ENCODE measurements at regions not wholly inside any gene's neighbourhood (a gene's known extent, or its start where the extent isn't known, plus 50 kb on each side); places are given as distances from the start of the nearest gene placed in this dataset.

DNA sequence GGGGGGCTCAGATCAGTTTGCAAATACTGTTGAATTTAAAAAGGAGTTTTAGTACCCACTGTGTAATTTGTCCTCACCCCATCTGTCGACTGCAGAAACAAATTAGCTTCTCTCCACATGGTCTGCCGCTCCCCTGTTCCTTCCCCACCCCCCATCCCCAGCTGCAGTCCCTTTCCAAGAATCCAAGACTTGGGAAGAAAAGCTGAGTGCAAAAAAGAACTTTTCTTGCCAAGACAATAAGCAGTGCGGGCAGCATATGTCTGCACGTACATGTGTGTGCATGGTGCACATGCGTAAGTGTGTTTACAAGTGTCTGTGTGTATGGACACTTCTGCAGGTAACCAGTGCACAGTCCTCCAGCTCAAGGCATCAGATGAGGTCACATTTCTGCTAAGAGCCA lies 125.7 kb upstream of the SMIM23 start:
- Histone ChIP-seq H3K36me3 (ENCODE audit: control insufficient read depth, insufficient read depth, low read length) (no peaks in the 10 kb centered on the region), H3K4me3 (replicated peaks in 1 of 4; ENCODE audit: control extremely low read depth in 1 of 4, insufficient read depth in 1 of 4, low read depth in 3 of 4, low read length in 4 of 4) (no peak overlapping the region), H3K9ac (ENCODE audit: insufficient read depth, low read length) (no peak overlapping the region), H3K4me2 (ENCODE audit: extremely low read depth, insufficient read depth, low read length) (no peak overlapping the region), H3K9me3 (ENCODE audit: control insufficient read depth, insufficient read depth, low read depth, low read length) (no peaks in the 10 kb centered on the region), H3K4me1 (ENCODE audit: control insufficient read depth, extremely low read depth, insufficient read depth, low read length) (no peaks in the 10 kb centered on the region), H3K27ac (ENCODE audit: insufficient read depth, low read length) (no peak overlapping the region), H3K79me2 (ENCODE audit: control insufficient read depth, insufficient read depth, low read length) (no peaks in the 10 kb centered on the region), H2AFZ (ENCODE audit: low read length) (no peak overlapping the region), H4K20me1 (ENCODE audit: control insufficient read depth, extremely low read depth, insufficient read depth, low read length) (no peaks in the 10 kb centered on the region), H3K27me3 (ENCODE audit: control insufficient read depth, insufficient read depth, low read length) (no peaks in the 10 kb centered on the region)
- no peak for DNase-seq (ENCODE audit: low read depth in 2 of 2)
- TF ChIP-seq, protein P1, sequence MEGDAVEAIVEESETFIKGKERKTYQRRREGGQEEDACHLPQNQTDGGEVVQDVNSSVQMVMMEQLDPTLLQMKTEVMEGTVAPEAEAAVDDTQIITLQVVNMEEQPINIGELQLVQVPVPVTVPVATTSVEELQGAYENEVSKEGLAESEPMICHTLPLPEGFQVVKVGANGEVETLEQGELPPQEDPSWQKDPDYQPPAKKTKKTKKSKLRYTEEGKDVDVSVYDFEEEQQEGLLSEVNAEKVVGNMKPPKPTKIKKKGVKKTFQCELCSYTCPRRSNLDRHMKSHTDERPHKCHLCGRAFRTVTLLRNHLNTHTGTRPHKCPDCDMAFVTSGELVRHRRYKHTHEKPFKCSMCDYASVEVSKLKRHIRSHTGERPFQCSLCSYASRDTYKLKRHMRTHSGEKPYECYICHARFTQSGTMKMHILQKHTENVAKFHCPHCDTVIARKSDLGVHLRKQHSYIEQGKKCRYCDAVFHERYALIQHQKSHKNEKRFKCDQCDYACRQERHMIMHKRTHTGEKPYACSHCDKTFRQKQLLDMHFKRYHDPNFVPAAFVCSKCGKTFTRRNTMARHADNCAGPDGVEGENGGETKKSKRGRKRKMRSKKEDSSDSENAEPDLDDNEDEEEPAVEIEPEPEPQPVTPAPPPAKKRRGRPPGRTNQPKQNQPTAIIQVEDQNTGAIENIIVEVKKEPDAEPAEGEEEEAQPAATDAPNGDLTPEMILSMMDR (conservative IDR thresholded peaks at IDR 0.05 in 1 of 2, IDR thresholded peaks at IDR 0.05 in 1 of 2; ENCODE audit: low read depth in 1 of 2, low read length in 2 of 2), result no peak
- no peak for TF ChIP-seq EZH2 (IDR thresholded peaks at IDR 0.05; ENCODE audit: low read length, missing control alignments)

DNA sequence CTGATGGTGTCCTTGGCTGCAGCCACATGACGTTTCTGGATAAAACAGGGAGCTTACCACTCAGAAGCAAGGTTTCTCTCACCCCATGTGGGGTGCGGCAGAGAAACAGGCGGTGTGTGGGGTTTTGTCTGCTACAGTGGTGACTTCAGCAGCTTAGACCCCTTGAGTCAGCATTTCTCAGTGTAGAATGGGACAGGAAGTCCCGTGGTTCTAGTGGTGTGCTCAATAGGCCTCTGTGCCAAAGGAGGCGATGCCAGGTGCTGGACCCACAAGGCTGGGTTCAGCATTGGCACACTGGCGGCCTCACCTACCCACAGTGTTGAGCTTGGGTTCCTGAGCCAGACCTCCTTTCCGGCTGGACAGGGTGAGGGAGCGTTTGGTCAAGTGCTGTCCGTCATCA lies 125.2 kb upstream of the SMIM23 start:
- no peak for TF ChIP-seq EZH2 (IDR thresholded peaks at IDR 0.05; ENCODE audit: low read length, missing control alignments)
- TF ChIP-seq, protein P1 (conservative IDR thresholded peaks at IDR 0.05 in 1 of 2, IDR thresholded peaks at IDR 0.05 in 1 of 2; ENCODE audit: low read depth in 1 of 2, low read length in 2 of 2), result no peak

DNA sequence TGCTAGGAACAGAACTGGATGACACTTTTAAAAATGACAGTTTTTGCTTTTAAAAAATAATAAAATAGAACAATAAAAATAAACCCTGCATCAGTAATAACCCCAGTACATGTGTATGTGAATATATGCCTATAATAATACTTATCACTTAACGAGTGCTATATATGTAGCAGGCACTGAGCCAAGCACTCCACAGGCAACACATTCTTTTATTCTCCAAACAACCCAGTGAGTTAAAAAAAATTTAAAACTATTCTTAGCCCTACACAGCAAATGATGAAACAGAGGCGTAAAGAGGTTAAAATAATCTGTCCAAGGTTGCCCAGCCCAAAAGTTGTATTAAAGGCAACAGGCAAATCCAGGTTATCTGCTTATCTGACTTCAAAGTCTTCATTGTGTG lies 124.5 kb upstream of the SMIM23 start:
- H3K79me2 ChIP-seq (ENCODE audit: control insufficient read depth, insufficient read depth, low read length), result no peaks in the 10 kb centered on the region
- H3K9ac ChIP-seq (ENCODE audit: insufficient read depth, low read length), result no peak overlapping the region
- no peak overlapping the region for H3K4me3 ChIP-seq (replicated peaks in 1 of 4; ENCODE audit: control extremely low read depth in 1 of 4, insufficient read depth in 1 of 4, low read depth in 3 of 4, low read length in 4 of 4)
- H3K4me2 ChIP-seq (ENCODE audit: extremely low read depth, insufficient read depth, low read length), result no peak overlapping the region
- H3K27ac ChIP-seq (ENCODE audit: insufficient read depth, low read length), result no peak overlapping the region
- no peak overlapping the region for H2AFZ ChIP-seq (ENCODE audit: low read length)
- TF ChIP-seq EZH2 (IDR thresholded peaks at IDR 0.05; ENCODE audit: low read length, missing control alignments), result no peak
- TF ChIP-seq, protein P1 (conservative IDR thresholded peaks at IDR 0.05 in 1 of 2, IDR thresholded peaks at IDR 0.05 in 1 of 2; ENCODE audit: low read depth in 1 of 2, low read length in 2 of 2), result no peak
- DNase-seq (ENCODE audit: low read depth in 2 of 2), result peak in 1 of 2 donors; percentile 13
- no peaks in the 10 kb centered on the region for H3K4me1 ChIP-seq (ENCODE audit: control insufficient read depth, extremely low read depth, insufficient read depth, low read length)
- no peaks in the 10 kb centered on the region for H3K9me3 ChIP-seq (ENCODE audit: control insufficient read depth, insufficient read depth, low read depth, low read length)
- no peaks in the 10 kb centered on the region for H3K36me3 ChIP-seq (ENCODE audit: control insufficient read depth, insufficient read depth, low read length)
- no peaks in the 10 kb centered on the region for H3K27me3 ChIP-seq (ENCODE audit: control insufficient read depth, insufficient read depth, low read length)
- no peaks in the 10 kb centered on the region for H4K20me1 ChIP-seq (ENCODE audit: control insufficient read depth, extremely low read depth, insufficient read depth, low read length)

More for the DNA sequence above, 125.2 kb upstream of the SMIM23 start:
- Histone ChIP-seq H3K27me3 (ENCODE audit: control insufficient read depth, insufficient read depth, low read length) (no peaks in the 10 kb centered on the region), H4K20me1 (ENCODE audit: control insufficient read depth, extremely low read depth, insufficient read depth, low read length) (no peaks in the 10 kb centered on the region), H3K4me3 (replicated peaks in 1 of 4; ENCODE audit: control extremely low read depth in 1 of 4, insufficient read depth in 1 of 4, low read depth in 3 of 4, low read length in 4 of 4) (no peak overlapping the region), H3K27ac (ENCODE audit: insufficient read depth, low read length) (no peak overlapping the region), H3K4me1 (ENCODE audit: control insufficient read depth, extremely low read depth, insufficient read depth, low read length) (no peaks in the 10 kb centered on the region), H3K4me2 (ENCODE audit: extremely low read depth, insufficient read depth, low read length) (no peak overlapping the region), H3K9me3 (ENCODE audit: control insufficient read depth, insufficient read depth, low read depth, low read length) (no peaks in the 10 kb centered on the region), H3K79me2 (ENCODE audit: control insufficient read depth, insufficient read depth, low read length) (no peaks in the 10 kb centered on the region), H3K9ac (ENCODE audit: insufficient read depth, low read length) (no peak overlapping the region), H2AFZ (ENCODE audit: low read length) (no peak overlapping the region), H3K36me3 (ENCODE audit: control insufficient read depth, insufficient read depth, low read length) (no peaks in the 10 kb centered on the region)
- DNase-seq (ENCODE audit: low read depth in 2 of 2), result no peak

All from fibroblast of lung (primary cell).